ENCODE measurements at regions not wholly inside any gene's neighbourhood (a gene's known extent, or its start where the extent isn't known, plus 50 kb on each side); places are given as distances from the start of the nearest gene placed in this dataset.
"Not testable (repeated sequence)": the region's sequence is repeated elsewhere in the genome, so short reads cannot be mapped to it uniquely, and the experiment has no call there.

DNA sequence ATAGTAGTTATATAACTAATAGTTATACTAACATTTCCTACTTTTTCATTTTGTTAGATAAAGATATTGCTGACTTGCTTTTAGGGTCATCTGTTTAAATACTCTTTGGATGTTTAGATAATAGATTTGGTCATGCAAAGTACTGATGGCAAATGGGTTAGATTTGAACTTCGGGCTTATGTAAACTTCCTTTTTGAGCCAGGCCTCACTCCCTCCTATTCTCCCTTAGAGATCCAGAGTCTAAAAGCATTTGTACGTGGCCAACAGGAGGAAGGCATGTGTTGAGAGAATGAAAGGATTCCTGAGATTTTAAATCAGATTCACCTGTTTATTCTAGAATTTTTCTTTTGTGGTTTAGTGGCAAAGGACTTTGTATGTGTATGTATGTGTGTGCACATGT, 106.4 kb upstream of the GBE1 start:
- H4K20me1 ChIP-seq (ENCODE audit: insufficient read depth, low read length): no peaks in the 10 kb centered on the region
- Mint-ChIP-seq H3K4me3 (no peak overlapping the region), H3K4me1 (peaks cover 25% of the 10 kb centered on the region), H3K9me3 (no peaks in the 10 kb centered on the region), H3K27me3 (ENCODE audit: low read depth in 3 of 3) (no peaks in the 10 kb centered on the region), H3K36me3 (no peaks in the 10 kb centered on the region), H3K27ac (no peak overlapping the region)
- no peak overlapping the region for H3K27ac ChIP-seq (ENCODE audit: low read depth in 1 of 2, low read length in 2 of 2)
- no peak overlapping the region for H3K9ac ChIP-seq (ENCODE audit: insufficient read depth, low read length, poor library complexity, severe bottlenecking)
- H3K4me2 ChIP-seq (replicated peaks; ENCODE audit: extremely low read depth, low read length, poor library complexity, severe bottlenecking): no peak overlapping the region
- no peak for DNase-seq
- no peaks in the 10 kb centered on the region for H3K27me3 ChIP-seq (ENCODE audit: control insufficient read depth in 2 of 2, insufficient read depth in 2 of 2, low read length in 2 of 2)
- no peak overlapping the region for H2AFZ ChIP-seq (ENCODE audit: insufficient read depth, low read depth, low read length, poor library complexity, severe bottlenecking)
- H3K4me3 ChIP-seq (replicated peaks in 1 of 3; ENCODE audit: low read depth in 2 of 3, low read length in 3 of 3): no peak overlapping the region
- no peak for TF ChIP-seq CTCF (IDR thresholded peaks at IDR 0.05)
- WGBS (ENCODE audit: insufficient coverage): no CpG with 5 or more reads among the region's 2 CpGs
- intact Hi-C loops (cut with micrococcal nuclease): no loop called here
- H3K9me3 ChIP-seq (replicated peaks in 1 of 2; ENCODE audit: control insufficient read depth in 1 of 2, insufficient read depth in 1 of 2, low read length in 2 of 2): no peaks in the 10 kb centered on the region
- peaks cover 6 to 15% of the 10 kb centered on the region in 2 donors for H3K4me1 ChIP-seq (ENCODE audit: control insufficient read depth in 1 of 2, insufficient read depth in 2 of 2, low read length in 2 of 2)
- H3K79me2 ChIP-seq (ENCODE audit: insufficient read depth, low read length): no peaks in the 10 kb centered on the region
- no peaks in the 10 kb centered on the region for H3K36me3 ChIP-seq (replicated peaks in 1 of 2; ENCODE audit: control insufficient read depth in 1 of 2, insufficient read depth in 2 of 2, low read length in 2 of 2)

- H2AFZ ChIP-seq (ENCODE audit: insufficient read depth, low read depth, low read length, poor library complexity, severe bottlenecking); H3K4me3 ChIP-seq (replicated peaks in 1 of 3; ENCODE audit: low read depth in 2 of 3, low read length in 3 of 3); H3K4me2 ChIP-seq (replicated peaks; ENCODE audit: extremely low read depth, low read length, poor library complexity, severe bottlenecking); H3K4me3 Mint-ChIP-seq; H3K27ac ChIP-seq (ENCODE audit: low read depth in 1 of 2, low read length in 2 of 2); intact Hi-C loops (cut with micrococcal nuclease); H4K20me1 ChIP-seq (ENCODE audit: insufficient read depth, low read length); H3K9me3 Mint-ChIP-seq; H3K27ac Mint-ChIP-seq; H3K36me3 ChIP-seq (replicated peaks in 1 of 2; ENCODE audit: control insufficient read depth in 1 of 2, insufficient read depth in 2 of 2, low read length in 2 of 2); DNase-seq; H3K79me2 ChIP-seq (ENCODE audit: insufficient read depth, low read length); H3K9ac ChIP-seq (ENCODE audit: insufficient read depth, low read length, poor library complexity, severe bottlenecking); H3K36me3 Mint-ChIP-seq; H3K27me3 ChIP-seq (ENCODE audit: control insufficient read depth in 2 of 2, insufficient read depth in 2 of 2, low read length in 2 of 2); H3K9me3 ChIP-seq (replicated peaks in 1 of 2; ENCODE audit: control insufficient read depth in 1 of 2, insufficient read depth in 1 of 2, low read length in 2 of 2); H3K27me3 Mint-ChIP-seq (ENCODE audit: low read depth in 3 of 3): not testable (repeated sequence)
- 100% methylated on average over 1 of the region's 5 CpGs for WGBS (ENCODE audit: insufficient coverage)
- peaks cover 6 to 15% of the 10 kb centered on the region in 2 donors for H3K4me1 ChIP-seq (ENCODE audit: control insufficient read depth in 1 of 2, insufficient read depth in 2 of 2, low read length in 2 of 2)
- H3K4me1 Mint-ChIP-seq: peaks cover 25% of the 10 kb centered on the region
Observed at GRCh38 chr3:81865164-81865563, 103.7 kb upstream of the GBE1 start.

Data from CD14-positive monocyte (primary cell).